OCI-LY7 (cell line): ENCODE measurements at regions not wholly inside any gene's neighbourhood (a gene's known extent, or its start where the extent isn't known, plus 50 kb on each side); places are given as distances from the start of the nearest gene placed in this dataset.

Experiments
- BruUV-seq: library from RNA; stranded (reverse); fragments of 400-500 nt; replicated peaks from 2 replicates; lab custom pipeline; 2021; lab: Mats Ljungman, UMichigan
- CTCF ChIA-PET: fragments of 300-600 bp; sonication (Branson Sonifier 250); formaldehyde crosslinking; loops from one replicate; lab custom pipeline; 2022; ENCODE audit warnings: antibody characterized with exemption; ENCODE audit not compliant: unreplicated experiment; lab: Charles Lee
- POLR2A ChIA-PET: fragments of 300-600 bp; sonication (Branson Sonifier 250); formaldehyde crosslinking; loops from one replicate; lab custom pipeline; 2022; ENCODE audit warnings: antibody characterized with exemption; lab: Charles Lee
- DNase-seq: peaks from one replicate; pipeline ENCODE4 v3.0.0-alpha.2; 2015; ENCODE audit warnings: low spot score
- H2AFZ ChIP-seq: fragments of 200-600 bp; sonication (generic), shearing (Covaris generic); 2 replicates; pipeline ENCODE4 v1.6.1; 2014; ENCODE audit warnings: mild to moderate bottlenecking, antibody characterized with exemption, low read length, moderate library complexity
- H3K27ac ChIP-seq: fragments of 200-600 bp; sonication (generic); 2 replicates; pipeline ENCODE4 v1.5.1; 2014; ENCODE audit warnings: mixed run types, low read depth, mild to moderate bottlenecking, moderate library complexity, low read length, inconsistent platforms; ENCODE audit not compliant: poor library complexity, severe bottlenecking
- H3K36me3 ChIP-seq: fragments of 200-600 bp; sonication (generic); 2 replicates; pipeline ENCODE4 v1.6.1; 2014; ENCODE audit warnings: mild to moderate bottlenecking, antibody characterized with exemption, low read length, moderate library complexity, mixed read lengths; ENCODE audit not compliant: insufficient read depth
- H3K4me1 ChIP-seq: fragments of 200-600 bp; sonication (generic); 2 replicates; pipeline ENCODE4 v1.5.1; 2014; ENCODE audit warnings: mild to moderate bottlenecking, low read length; ENCODE audit not compliant: insufficient read depth, poor library complexity, severe bottlenecking
- H3K4me2 ChIP-seq: fragments of 200-600 bp; sonication (generic); 2 replicates; pipeline ENCODE4 v1.6.1; 2014; ENCODE audit warnings: mild to moderate bottlenecking, low read length
- H3K4me3 ChIP-seq: fragments of 200-600 bp; sonication (generic); 2 replicates; pipeline ENCODE4 v1.5.1; 2014; ENCODE audit warnings: mild to moderate bottlenecking, low read depth, low read length; ENCODE audit not compliant: poor library complexity, severe bottlenecking
- H3K79me2 ChIP-seq: fragments of 200-600 bp; sonication (generic); 2 replicates; pipeline ENCODE4 v1.6.1; 2016; ENCODE audit warnings: low read depth, mild to moderate bottlenecking, low read length, moderate library complexity, mixed read lengths; ENCODE audit not compliant: insufficient read depth
- H3K9me2 ChIP-seq: fragments of 200-600 bp; sonication (generic); 2 replicates; pipeline ENCODE4 v1.6.1; 2016; ENCODE audit warnings: mild to moderate bottlenecking, low read length, mixed read lengths; ENCODE audit not compliant: insufficient read depth
- H3K9me3 ChIP-seq: fragments of 200-600 bp; sonication (generic); 2 replicates; pipeline ENCODE4 v1.6.1; 2014; ENCODE audit warnings: mild to moderate bottlenecking, mixed run types, low read length, mixed read lengths
- H4K20me1 ChIP-seq: fragments of 200-600 bp; sonication (generic); 2 replicates; pipeline ENCODE4 v1.6.1; 2014; ENCODE audit warnings: mild to moderate bottlenecking, antibody characterized with exemption, low read length, moderate library complexity, mixed read lengths; ENCODE audit not compliant: insufficient read depth
- CTCF ChIP-seq: fragments of 200-600 bp; sonication (generic); conservative IDR thresholded peaks from 2 replicates; pipeline ENCODE4 v1.5.1; 2014; ENCODE audit warnings: mild to moderate bottlenecking, antibody characterized with exemption, low read length, moderate library complexity, mixed read lengths
- EZH2phosphoT487 ChIP-seq: fragments of 200-600 bp; sonication (generic); IDR thresholded peaks from 2 replicates; pipeline ENCODE4 v1.6.1; 2018; ENCODE audit warnings: low read depth, borderline replicate concordance, mild to moderate bottlenecking, mixed run types, antibody characterized with exemption, low read length, moderate library complexity, mixed read lengths
- intact Hi-C: fragments of 100-400 bp; cut with micrococcal nuclease; formaldehyde crosslinking; loops from one replicate; pipeline ENCODE4 v1.10.0; 2022; ENCODE audit not compliant: unreplicated experiment

- ChIA-PET POLR2A (no interaction called here), CTCF (no interaction called here)
- TF ChIP-seq CTCF = no peak
- no peak for TF ChIP-seq EZH2phosphoT487
- DNase-seq = no peak
- H3K9me2 ChIP-seq = no peaks in the 10 kb centered on the region
- H3K27ac ChIP-seq = no peak overlapping the region
- H3K9me3 ChIP-seq = no peaks in the 10 kb centered on the region
- no peak overlapping the region for H3K4me2 ChIP-seq
- no peaks in the 10 kb centered on the region for H3K4me1 ChIP-seq
- no peaks in the 10 kb centered on the region for H4K20me1 ChIP-seq
- no peaks in the 10 kb centered on the region for H3K79me2 ChIP-seq
- BruUV-seq = no TSS peak
- H3K4me3 ChIP-seq = no peak overlapping the region
- H3K36me3 ChIP-seq = no peaks in the 10 kb centered on the region
- H2AFZ ChIP-seq = no peak overlapping the region
- intact Hi-C loops = no loop called here
Measured at GRCh38 chr4:28548136-28548535, 1687.5 kb downstream of the STIM2 start.

DNA sequence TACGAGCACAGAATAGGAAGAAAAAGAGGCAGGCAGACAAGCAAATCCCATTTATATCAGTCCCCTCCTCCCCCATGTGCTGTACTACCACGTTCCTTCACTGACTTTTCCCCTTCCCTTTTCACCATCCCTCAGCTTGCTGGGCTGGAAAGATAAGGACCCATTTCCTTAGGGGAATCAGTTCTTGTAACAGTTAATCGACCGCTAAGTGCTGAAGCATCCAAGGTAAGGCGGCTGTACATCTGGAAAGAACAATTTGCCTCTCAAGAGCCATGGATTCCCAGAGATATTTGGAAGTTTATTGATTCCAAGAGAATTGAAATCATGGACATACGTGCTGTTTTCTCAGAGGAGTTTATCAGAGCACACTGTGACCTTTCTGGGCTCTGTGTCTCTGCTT is 1688.0 kb downstream of the STIM2 start:
- Histone ChIP-seq H4K20me1 (no peaks in the 10 kb centered on the region), H3K4me1 (no peaks in the 10 kb centered on the region), H3K4me2 (no peak overlapping the region), H3K36me3 (no peaks in the 10 kb centered on the region), H3K27ac (no peak overlapping the region), H3K9me2 (no peaks in the 10 kb centered on the region), H3K79me2 (no peaks in the 10 kb centered on the region), H2AFZ (no peak overlapping the region), H3K4me3 (no peak overlapping the region), H3K9me3 (no peaks in the 10 kb centered on the region)
- no peak for TF ChIP-seq CTCF
- no peak for TF ChIP-seq EZH2phosphoT487
- DNase-seq = no peak
- intact Hi-C loops = no loop called here
- BruUV-seq = no TSS peak
- CTCF ChIA-PET = no interaction called here
- POLR2A ChIA-PET = no interaction called here

- no peaks in the 10 kb centered on the region for H3K36me3 ChIP-seq
- H3K4me3 ChIP-seq = no peak overlapping the region
- no peaks in the 10 kb centered on the region for H3K9me2 ChIP-seq
- ChIA-PET POLR2A (interaction anchor here (1.2 kb wide), 1 partner anchor 9 kb away, joined by 3 read pairs; no protein-coding TSS in a partner anchor), CTCF (no interaction called here)
- no peak overlapping the region for H3K4me2 ChIP-seq
- no peak for DNase-seq
- no peak overlapping the region for H3K27ac ChIP-seq
- no peaks in the 10 kb centered on the region for H3K79me2 ChIP-seq
- no peaks in the 10 kb centered on the region for H4K20me1 ChIP-seq
- BruUV-seq = no TSS peak
- TF ChIP-seq CTCF = no peak
- TF ChIP-seq EZH2phosphoT487 = no peak
- H3K4me1 ChIP-seq = no peaks in the 10 kb centered on the region
- H2AFZ ChIP-seq = no peak overlapping the region
- intact Hi-C loops = no loop called here
- no peaks in the 10 kb centered on the region for H3K9me3 ChIP-seq
Measured at GRCh38 chr4:28555866-28556265, 1695.2 kb downstream of the STIM2 start.
